K562 (cell line): ENCODE measurements at regions not wholly inside any gene's neighbourhood (a gene's known extent, or its start where the extent isn't known, plus 50 kb on each side); places are given as distances from the start of the nearest gene placed in this dataset.
A peak's percentile ranks its signal among the peaks of the same experiment; 100 is the strongest.

Experiments
- ATAC-seq: fragments of 200-7000 bp; cut with Tn5 transposase; 3 replicates; pipeline ENCODE4 v1.9.1; 2020; ENCODE audit warnings: moderate library complexity
- BruUV-seq: library from RNA; stranded (reverse); fragments of 400-500 nt; replicated peaks from 2 replicates; lab custom pipeline; 2021; lab: Mats Ljungman, UMichigan
- CTCF ChIA-PET: fragments of 300-600 bp; formaldehyde crosslinking; extraction: SDS; loops from one replicate; lab custom pipeline; 2021; ENCODE audit warnings: low intra/inter-chr PET ratio; lab: Yijun Ruan, JAX
- POLR2A ChIA-PET: fragments of 300-600, 350-650 bp; sonication (Branson Sonifier 250); formaldehyde crosslinking; extraction: SDS; loops from one replicate; lab custom pipeline; 2021; ENCODE audit warnings: antibody characterized with exemption, inconsistent platforms; lab: Yijun Ruan, JAX
- DNase-seq, 4 experiments: peaks; one replicate each; pipeline versions ENCODE4 v3.0.0 to v3.0.0-alpha.2; 2011 to 2018; ENCODE audit warnings: low spot score in 3 of 4, mixed read lengths in 3 of 4; ENCODE audit errors: extremely low read depth in 1 of 4
- FAIRE-seq: peaks from 2 replicates; lab custom pipeline; 2011; peaks lifted over from hg19 to GRCh38; lab: Jason Lieb, UNC
- H2AFZ ChIP-seq: 2 replicates; pipeline ENCODE4 v1.6.0; 2011; ENCODE audit warnings: low read depth, low read length, control low read depth, inconsistent platforms
- H3K27ac ChIP-seq: fragments of 200-600 bp; 3 replicates; pipeline ENCODE4 v1.8.0; 2011; ENCODE audit warnings: low read depth, mild to moderate bottlenecking, control low read depth, inconsistent platforms, low read length, moderate library complexity, mixed read lengths; ENCODE audit errors: extremely low read depth
- H3K27me3 ChIP-seq, 2 experiments: fragments of 300-600 bp in 1 of 2; 2 replicates in 1 of 2; 3 replicates in 1 of 2; pipeline versions ENCODE4 v1.6.0 to v1.8.0; 2011; ENCODE audit warnings: inconsistent platforms in 2 of 2, low read length in 2 of 2, mild to moderate bottlenecking in 1 of 2, mixed read lengths in 1 of 2, moderate library complexity in 1 of 2; ENCODE audit not compliant: control insufficient read depth in 2 of 2, insufficient read depth in 2 of 2
- H3K36me3 ChIP-seq: fragments of 300-600 bp; 3 replicates; pipeline ENCODE4 v1.8.0; 2011; ENCODE audit warnings: mild to moderate bottlenecking, low read length, inconsistent platforms; ENCODE audit not compliant: control insufficient read depth, insufficient read depth
- H3K4me1 ChIP-seq, 2 experiments: fragments of 200-600 bp in 1 of 2; replicated peaks in 1 of 2; 2 replicates in 1 of 2; 3 replicates in 1 of 2; pipeline versions ENCODE4 v1.5.1 to v1.8.0; 2011; ENCODE audit warnings: inconsistent platforms in 2 of 2, low read length in 2 of 2, mild to moderate bottlenecking in 1 of 2, mixed read lengths in 1 of 2, moderate library complexity in 1 of 2; ENCODE audit not compliant: control insufficient read depth in 2 of 2, insufficient read depth in 2 of 2
- H3K4me2 ChIP-seq: 2 replicates; pipeline ENCODE4 v1.6.1; 2011; ENCODE audit warnings: low read length, control low read depth, inconsistent platforms, mixed read lengths; ENCODE audit not compliant: insufficient read depth
- H3K4me3 ChIP-seq: fragments of 200-600 bp; sonication (generic), shearing (Covaris generic); 2 replicates; pipeline ENCODE4 v1.5.1; 2016; ENCODE audit warnings: control low read depth, inconsistent platforms
- H3K79me2 ChIP-seq: fragments of 200-600 bp; 3 replicates; pipeline ENCODE4 v1.8.0; 2011; ENCODE audit warnings: low read length, inconsistent platforms; ENCODE audit not compliant: control insufficient read depth, insufficient read depth
- H3K9ac ChIP-seq, 2 experiments: 2 replicates each; pipeline versions ENCODE4 v1.6.0 to v1.6.1; 2011; ENCODE audit warnings: low read depth in 2 of 2, low read length in 2 of 2, control low read depth in 1 of 2, inconsistent platforms in 1 of 2, mild to moderate bottlenecking in 1 of 2, mixed read lengths in 1 of 2; ENCODE audit not compliant: insufficient read depth in 1 of 2
- H3K9me1 ChIP-seq: one replicate; pipeline ENCODE4 v1.6.0; 2011; ENCODE audit warnings: inconsistent platforms, mild to moderate bottlenecking, low read length, moderate library complexity; ENCODE audit not compliant: control insufficient read depth, insufficient read depth
- H3K9me3 ChIP-seq: replicated peaks from 2 replicates; pipeline ENCODE4 v1.5.1; 2011; ENCODE audit warnings: low read depth, low read length, inconsistent platforms; ENCODE audit not compliant: control insufficient read depth, insufficient read depth
- H4K20me1 ChIP-seq: replicated peaks from 2 replicates; pipeline ENCODE4 v1.6.1; 2011; ENCODE audit warnings: low read length, inconsistent platforms, mixed read lengths; ENCODE audit not compliant: control insufficient read depth, insufficient read depth
- CTCF ChIP-seq, 3 experiments: IDR thresholded peaks in 2 of 3; conservative IDR thresholded peaks in 1 of 3; 2 replicates each; pipeline ENCODE4 v1.5.1; 2011 to 2012; ENCODE audit warnings: low read length in 3 of 3, mild to moderate bottlenecking in 3 of 3, control low read depth in 2 of 3, improper control_type of control experiment in 1 of 3, inconsistent platforms in 1 of 3, low read depth in 1 of 3, mixed read lengths in 1 of 3, moderate library complexity in 1 of 3; ENCODE audit not compliant: insufficient read depth in 2 of 3
- NFE2 ChIP-seq: IDR thresholded peaks from 2 replicates; pipeline ENCODE4 v1.6.1; 2014; ENCODE audit warnings: antibody characterized with exemption, low read depth
- whole genome bisulfite sequencing: fragments of 100-300 bp; shearing (Covaris generic); methylation state at CpG from one replicate; pipeline ENCODE4 v1.1.6; 2016; ENCODE audit warnings: low coverage, mixed read lengths; ENCODE audit not compliant: insufficient coverage; ENCODE audit errors: missing lambda C conversion rate; 5-methylcytosine and 5-hydroxymethylcytosine counted together
- in situ Hi-C: fragments of 300-500 bp; cut with MboI; formaldehyde crosslinking; loops from 4 replicates; pipeline ENCODE4 v1.15.0; 2018; ENCODE audit warnings: inconsistent platforms, mixed read lengths
- intact Hi-C: fragments of 100-400 bp; cut with micrococcal nuclease; formaldehyde crosslinking; loops from 2 replicates; pipeline ENCODE4 v1.14.2; 2022
- TF ChIP-seq, protein P1 (sequence below): fragments of 150-350 bp; conservative IDR thresholded peaks from 2 replicates; pipeline ENCODE4 v1.6.1; 2014; ENCODE audit warnings: low read length
- TF ChIP-seq, protein P2 (sequence below): sonication (generic); IDR thresholded peaks from 2 replicates; pipeline ENCODE4 v1.6.1; 2016

- no peaks in the 10 kb centered on the region for H3K36me3 ChIP-seq
- no TSS peak for BruUV-seq
- FAIRE-seq (peak; percentile 29), ATAC-seq (peak; percentile 34)
- H3K4me3 ChIP-seq = no peak overlapping the region
- no peaks in the 10 kb centered on the region for H3K79me2 ChIP-seq
- TF ChIP-seq NFE2 (peak; percentile 11; the same call in 1 of the 2 replicates), CTCF (IDR thresholded peaks at IDR 0.05 in 2 of 3, conservative IDR thresholded peaks at IDR 0.05 in 1 of 3; ENCODE audit: insufficient read depth in 2 of 3, low read depth in 1 of 3, low read length in 3 of 3) (no peak)
- TF ChIP-seq, protein P1, sequence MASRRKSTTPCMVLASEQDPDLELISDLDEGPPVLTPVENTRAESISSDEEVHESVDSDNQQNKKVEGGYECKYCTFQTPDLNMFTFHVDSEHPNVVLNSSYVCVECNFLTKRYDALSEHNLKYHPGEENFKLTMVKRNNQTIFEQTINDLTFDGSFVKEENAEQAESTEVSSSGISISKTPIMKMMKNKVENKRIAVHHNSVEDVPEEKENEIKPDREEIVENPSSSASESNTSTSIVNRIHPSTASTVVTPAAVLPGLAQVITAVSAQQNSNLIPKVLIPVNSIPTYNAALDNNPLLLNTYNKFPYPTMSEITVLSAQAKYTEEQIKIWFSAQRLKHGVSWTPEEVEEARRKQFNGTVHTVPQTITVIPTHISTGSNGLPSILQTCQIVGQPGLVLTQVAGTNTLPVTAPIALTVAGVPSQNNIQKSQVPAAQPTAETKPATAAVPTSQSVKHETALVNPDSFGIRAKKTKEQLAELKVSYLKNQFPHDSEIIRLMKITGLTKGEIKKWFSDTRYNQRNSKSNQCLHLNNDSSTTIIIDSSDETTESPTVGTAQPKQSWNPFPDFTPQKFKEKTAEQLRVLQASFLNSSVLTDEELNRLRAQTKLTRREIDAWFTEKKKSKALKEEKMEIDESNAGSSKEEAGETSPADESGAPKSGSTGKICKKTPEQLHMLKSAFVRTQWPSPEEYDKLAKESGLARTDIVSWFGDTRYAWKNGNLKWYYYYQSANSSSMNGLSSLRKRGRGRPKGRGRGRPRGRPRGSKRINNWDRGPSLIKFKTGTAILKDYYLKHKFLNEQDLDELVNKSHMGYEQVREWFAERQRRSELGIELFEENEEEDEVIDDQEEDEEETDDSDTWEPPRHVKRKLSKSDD = no peak
- TF ChIP-seq, protein P2, sequence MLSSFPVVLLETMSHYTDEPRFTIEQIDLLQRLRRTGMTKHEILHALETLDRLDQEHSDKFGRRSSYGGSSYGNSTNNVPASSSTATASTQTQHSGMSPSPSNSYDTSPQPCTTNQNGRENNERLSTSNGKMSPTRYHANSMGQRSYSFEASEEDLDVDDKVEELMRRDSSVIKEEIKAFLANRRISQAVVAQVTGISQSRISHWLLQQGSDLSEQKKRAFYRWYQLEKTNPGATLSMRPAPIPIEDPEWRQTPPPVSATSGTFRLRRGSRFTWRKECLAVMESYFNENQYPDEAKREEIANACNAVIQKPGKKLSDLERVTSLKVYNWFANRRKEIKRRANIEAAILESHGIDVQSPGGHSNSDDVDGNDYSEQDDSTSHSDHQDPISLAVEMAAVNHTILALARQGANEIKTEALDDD = peak; percentile 78
- TF ChIP-seq, all 486 proteins: peak for 2
- Histone ChIP-seq H2AFZ (no peak overlapping the region), H3K9me3 (no peaks in the 10 kb centered on the region; the same call in 1 of the 2 replicates), H4K20me1 (no peaks in the 10 kb centered on the region), H3K27ac (no peak overlapping the region), H3K4me1 (0 out of 5 replicates have a peak, but pooled peaks cover 0 to 5% of the 10 kb centered on the region in 2 experiments), H3K9me1 (no peaks in the 10 kb centered on the region), H3K4me2 (no peak overlapping the region), H3K9ac (no peak overlapping the region), H3K27me3 (no peaks in the 10 kb centered on the region)
- WGBS = 0% methylated on average over 1 of the region's 1 CpG
- CTCF ChIA-PET = no interaction called here
- in situ Hi-C loops (loop anchor here (5.0 kb wide), 1 partner anchor 46 kb away; no protein-coding TSS in a partner anchor), intact Hi-C loops (no loop called here)
- POLR2A ChIA-PET = interaction anchor here (0.6 to 1.7 kb wide), 3 partner anchors 16 to 111 kb away, joined by 3 to 5 read pairs (median 4); no protein-coding TSS in a partner anchor
- DNase-seq = no peak
These were observed 51.6 kb upstream of the CCNG1 start for GRCh38 chr5:163385824-163386223.
